ENCODE measurements at regions not wholly inside any gene's neighbourhood (a gene's known extent, or its start where the extent isn't known, plus 50 kb on each side); places are given as distances from the start of the nearest gene placed in this dataset.
"Not testable (repeated sequence)": the region's sequence is repeated elsewhere in the genome, so short reads cannot be mapped to it uniquely, and the experiment has no call there.

GRCh38 chr12:24503477-24503876, 445.4 kb downstream of the BCAT1 start:
- not testable (repeated sequence) for TF ChIP-seq CTCF (IDR thresholded peaks at IDR 0.05; ENCODE audit: insufficient read depth, low read length); REST (IDR thresholded peaks at IDR 0.05; ENCODE audit: insufficient replicate concordance, low read depth); POLR2AphosphoS5 (IDR thresholded peaks at IDR 0.05; ENCODE audit: low read depth); GABPA (IDR thresholded peaks at IDR 0.05; ENCODE audit: low read depth)
